IMR-90 (cell line): ENCODE measurements at regions not wholly inside any gene's neighbourhood (a gene's known extent, or its start where the extent isn't known, plus 50 kb on each side); places are given as distances from the start of the nearest gene placed in this dataset.

ENCODE experiments used
- CEBPB ChIP-seq: IDR thresholded peaks from 2 replicates; pipeline ENCODE4 v1.6.1; 2012; ENCODE audit warnings: low read depth, low read length, improper control_type of control experiment
- CTCF ChIP-seq: conservative IDR thresholded peaks from 2 replicates; pipeline ENCODE4 v1.5.1; 2012; ENCODE audit warnings: mild to moderate bottlenecking, low read depth, low read length, improper control_type of control experiment
- MAZ ChIP-seq: IDR thresholded peaks from 2 replicates; pipeline ENCODE4 v1.6.1; 2012; ENCODE audit warnings: low read depth, mild to moderate bottlenecking, low read length, improper control_type of control experiment, moderate library complexity, borderline replicate concordance
- NFE2L2 ChIP-seq: fragments of 150-350 bp; IDR thresholded peaks from 2 replicates; pipeline ENCODE4 v1.6.1; 2016; ENCODE audit warnings: low read depth, mild to moderate bottlenecking, low read length
- POLR2A ChIP-seq: IDR thresholded peaks from 2 replicates; pipeline ENCODE4 v1.6.1; 2012; ENCODE audit warnings: mild to moderate bottlenecking, low read depth, low read length
- RAD21 ChIP-seq: IDR thresholded peaks from 2 replicates; pipeline ENCODE4 v1.6.1; 2012; ENCODE audit warnings: low read length, improper control_type of control experiment
- RCOR1 ChIP-seq: IDR thresholded peaks from 2 replicates; pipeline ENCODE4 v1.6.1; 2012; ENCODE audit warnings: mild to moderate bottlenecking, low read length, improper control_type of control experiment; ENCODE audit not compliant: insufficient replicate concordance

GRCh38 chr2:238599549-238600505 lies 173.1 kb downstream of the ASB1 start:
- TF ChIP-seq CTCF = no peak
- no peak for TF ChIP-seq NFE2L2
- no peak for TF ChIP-seq RCOR1
- no peak for TF ChIP-seq POLR2A
- no peak for TF ChIP-seq CEBPB
- no peak for TF ChIP-seq MAZ
- TF ChIP-seq RAD21 = no peak
